PC-3 (cell line): ENCODE measurements at regions not wholly inside any gene's neighbourhood (a gene's known extent, or its start where the extent isn't known, plus 50 kb on each side); places are given as distances from the start of the nearest gene placed in this dataset.

Experiments used
- EZH2 ChIP-seq: fragments of 300-600 bp; sonication (generic); IDR thresholded peaks from one replicate; pipeline ENCODE4 v1.6.1; 2017; ENCODE audit warnings: antibody characterized with exemption, mild to moderate bottlenecking, low read length; ENCODE audit not compliant: unreplicated experiment
- TF ChIP-seq, protein P1 (sequence below): fragments of 300-600 bp; sonication (generic); conservative IDR thresholded peaks from 2 replicates; pipeline ENCODE4 v1.5.1; 2017; ENCODE audit warnings: antibody characterized with exemption, low read depth, mild to moderate bottlenecking, low read length

DNA sequence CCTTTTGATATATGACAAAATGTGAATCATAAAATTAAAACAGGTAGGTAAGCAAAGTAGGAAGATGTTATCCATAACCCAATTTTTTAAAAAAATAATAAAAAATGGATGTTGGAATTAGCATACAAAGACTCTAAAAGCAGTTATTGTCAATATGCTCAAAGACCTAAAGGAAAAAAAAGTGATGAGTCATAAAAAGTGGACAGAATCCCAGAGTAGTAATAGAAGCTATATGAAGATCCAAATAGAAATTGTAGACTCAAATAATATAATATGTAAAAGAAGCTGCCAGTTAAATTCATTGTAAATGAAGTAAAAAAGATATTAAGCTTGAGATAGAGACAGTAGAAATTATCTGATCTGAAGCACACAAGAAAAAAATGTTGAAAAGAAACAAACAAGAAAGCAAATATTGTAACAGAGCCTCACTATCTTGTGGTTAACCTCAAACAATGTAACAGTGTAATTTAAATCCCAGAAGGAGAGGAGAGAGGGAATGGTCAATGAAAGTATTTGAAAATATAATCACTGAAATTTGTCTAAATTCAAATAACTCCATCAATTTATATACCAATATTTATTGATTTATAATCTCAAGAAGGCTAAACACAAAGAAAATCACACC, 773.4 kb upstream of the RAG2 start:
- TF ChIP-seq, protein P1, sequence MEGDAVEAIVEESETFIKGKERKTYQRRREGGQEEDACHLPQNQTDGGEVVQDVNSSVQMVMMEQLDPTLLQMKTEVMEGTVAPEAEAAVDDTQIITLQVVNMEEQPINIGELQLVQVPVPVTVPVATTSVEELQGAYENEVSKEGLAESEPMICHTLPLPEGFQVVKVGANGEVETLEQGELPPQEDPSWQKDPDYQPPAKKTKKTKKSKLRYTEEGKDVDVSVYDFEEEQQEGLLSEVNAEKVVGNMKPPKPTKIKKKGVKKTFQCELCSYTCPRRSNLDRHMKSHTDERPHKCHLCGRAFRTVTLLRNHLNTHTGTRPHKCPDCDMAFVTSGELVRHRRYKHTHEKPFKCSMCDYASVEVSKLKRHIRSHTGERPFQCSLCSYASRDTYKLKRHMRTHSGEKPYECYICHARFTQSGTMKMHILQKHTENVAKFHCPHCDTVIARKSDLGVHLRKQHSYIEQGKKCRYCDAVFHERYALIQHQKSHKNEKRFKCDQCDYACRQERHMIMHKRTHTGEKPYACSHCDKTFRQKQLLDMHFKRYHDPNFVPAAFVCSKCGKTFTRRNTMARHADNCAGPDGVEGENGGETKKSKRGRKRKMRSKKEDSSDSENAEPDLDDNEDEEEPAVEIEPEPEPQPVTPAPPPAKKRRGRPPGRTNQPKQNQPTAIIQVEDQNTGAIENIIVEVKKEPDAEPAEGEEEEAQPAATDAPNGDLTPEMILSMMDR: no peak
- TF ChIP-seq EZH2: no peak
